Left renal pelvis (tissue), 4 donors: ENCODE measurements at regions not wholly inside any gene's neighbourhood (a gene's known extent, or its start where the extent isn't known, plus 50 kb on each side); places are given as distances from the start of the nearest gene placed in this dataset.

Experiments
- DNase-seq, 4 donors: peaks; one replicate each; pipeline ENCODE4 v3.0.0-alpha.2; 2013; ENCODE audit warnings: low read depth in 4 of 4, low spot score in 3 of 4

DNA sequence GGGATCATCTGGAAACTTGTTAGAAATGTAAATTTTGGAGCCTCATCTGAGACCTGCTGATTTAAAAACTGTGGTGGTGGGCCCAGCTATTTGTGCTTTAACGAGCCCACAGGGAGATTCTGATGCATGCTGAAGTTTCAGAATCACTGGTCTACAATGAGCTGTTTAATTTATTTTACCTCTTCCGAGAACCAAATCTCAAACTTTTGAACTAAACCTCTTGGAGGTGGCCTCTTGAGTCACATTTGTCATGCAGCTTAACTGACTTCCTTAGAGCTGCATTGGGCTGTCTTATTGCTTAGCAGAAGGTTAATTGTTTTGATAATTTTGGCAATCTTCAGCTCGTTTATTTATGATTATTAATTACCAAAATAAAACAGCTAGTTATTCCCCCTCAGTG, 112.1 kb upstream of the NPHP3 start:
- no peak for DNase-seq

DNA sequence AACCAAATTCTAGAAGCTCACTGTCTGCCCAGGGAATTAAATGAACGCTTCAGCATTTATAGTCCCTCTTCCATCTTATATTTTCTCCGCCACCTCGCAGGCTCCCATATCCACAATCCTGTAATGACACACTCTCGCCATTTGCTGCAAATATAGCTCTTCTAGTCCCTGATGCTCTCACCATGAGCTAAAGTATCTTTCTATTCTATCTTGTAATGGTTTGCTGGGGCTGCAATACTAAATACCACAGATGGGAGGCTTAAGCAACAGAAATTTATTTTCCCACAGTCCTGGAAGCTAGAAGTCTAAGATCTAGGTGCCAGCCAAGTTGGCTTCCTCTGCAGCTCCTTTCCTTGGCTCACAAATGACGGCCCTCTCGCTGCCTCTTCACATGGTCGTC, 106.9 kb upstream of the NPHP3 start:
- DNase-seq, result no peak

DNA sequence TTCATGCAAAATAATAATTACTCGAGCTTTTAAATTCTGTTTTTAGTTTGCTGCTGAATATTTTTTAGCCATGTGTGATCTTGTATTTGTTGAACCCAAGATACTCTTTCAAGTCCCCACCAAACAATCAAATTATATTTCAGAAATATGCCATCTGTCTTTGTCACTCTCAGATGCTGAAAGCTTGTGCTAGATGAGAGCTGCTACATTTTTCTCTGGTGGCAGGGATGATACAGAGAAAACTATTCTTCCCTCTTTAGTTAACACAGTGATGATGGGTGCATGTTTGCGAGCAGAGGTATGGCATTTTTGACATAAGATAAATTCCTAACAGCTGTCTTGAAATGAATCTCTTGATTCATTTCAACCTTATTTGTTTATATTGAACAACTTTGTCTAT, 100.6 kb upstream of the NPHP3 start:
- DNase-seq, result no peak

DNA sequence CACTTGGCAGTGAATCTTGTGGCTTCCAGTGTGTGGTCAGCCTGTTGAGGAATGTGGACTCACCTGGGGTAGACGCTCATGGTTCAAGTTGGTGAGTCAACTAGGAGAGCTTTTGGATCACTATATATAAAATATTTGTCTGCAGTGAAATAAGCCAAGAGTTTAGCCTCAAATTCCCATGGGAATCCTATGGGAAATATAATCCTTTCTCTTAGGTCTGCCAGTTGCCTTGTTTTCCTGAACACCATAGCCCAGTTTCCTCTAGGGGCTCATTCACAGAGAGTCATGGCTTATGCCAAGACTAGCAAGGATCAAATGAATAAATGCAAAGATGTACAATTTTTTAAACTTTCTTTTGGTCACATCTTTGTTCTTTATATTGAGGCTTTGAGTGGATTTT, 100.1 kb upstream of the NPHP3 start:
- no peak for DNase-seq

DNA sequence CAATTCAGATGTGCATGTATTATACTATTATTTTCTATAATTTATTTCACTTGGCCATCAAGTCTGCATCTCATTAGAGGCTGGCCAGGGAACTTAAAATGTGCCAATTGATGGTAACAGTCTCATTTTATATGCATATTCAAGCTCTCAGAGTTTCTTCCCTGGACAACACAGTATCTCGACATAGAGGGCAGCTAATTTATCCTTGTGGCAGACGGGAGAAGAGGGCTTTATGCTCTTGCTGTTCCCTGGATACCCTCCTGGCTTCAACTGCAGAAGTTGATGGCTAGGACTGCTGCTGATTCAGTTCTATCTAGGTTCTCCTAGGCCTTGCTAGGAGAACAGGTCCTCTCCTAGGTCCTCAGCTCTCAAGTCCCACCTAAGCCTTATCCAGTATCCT, 99.1 kb upstream of the NPHP3 start:
- DNase-seq, result no peak

DNA sequence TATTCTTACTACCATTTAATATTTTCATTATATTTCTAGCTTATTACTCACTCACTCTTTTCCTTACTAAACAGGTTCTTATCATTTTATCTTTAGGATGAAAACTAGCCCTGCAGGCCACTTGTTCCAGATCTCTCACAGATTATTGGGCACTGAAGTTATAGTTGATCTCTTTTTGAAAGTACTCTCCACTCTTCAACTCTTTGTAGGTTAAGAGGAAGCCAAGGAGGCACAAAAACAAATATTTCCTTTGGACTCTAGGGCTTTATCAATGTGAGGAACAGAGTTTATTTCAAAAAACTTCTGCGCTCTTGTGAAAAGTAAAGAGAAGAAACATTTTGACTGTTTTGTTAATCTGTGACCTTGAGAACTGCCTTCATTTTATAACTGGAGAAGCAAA, 96.0 kb upstream of the NPHP3 start:
- no peak for DNase-seq

DNA sequence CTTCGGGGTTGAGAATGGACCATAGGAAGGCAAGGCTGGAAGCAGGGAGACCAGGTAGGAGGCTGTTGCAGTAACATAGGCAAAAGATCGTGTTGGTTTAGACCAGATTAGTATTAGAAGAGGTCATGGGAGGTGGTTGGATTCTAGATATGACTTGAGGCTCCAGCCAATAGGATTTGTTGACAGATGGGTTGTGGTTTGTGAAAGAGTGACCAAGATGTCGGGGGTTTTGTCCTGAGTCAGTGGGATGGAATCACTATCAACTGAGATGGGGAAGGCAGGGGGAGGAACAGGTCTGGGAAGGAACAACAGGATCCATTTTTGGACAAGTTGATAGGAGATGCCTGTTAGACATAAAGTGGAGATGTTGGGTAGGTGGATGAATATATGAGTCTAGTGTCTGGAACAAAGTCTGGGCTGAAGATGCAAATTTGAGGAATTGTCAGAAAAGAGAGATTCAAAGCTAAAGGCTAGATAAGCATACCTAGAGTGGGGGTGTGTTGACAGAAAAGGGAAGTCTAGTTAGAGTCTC, 95.5 kb upstream of the NPHP3 start:
- DNase-seq, result no peak

DNA sequence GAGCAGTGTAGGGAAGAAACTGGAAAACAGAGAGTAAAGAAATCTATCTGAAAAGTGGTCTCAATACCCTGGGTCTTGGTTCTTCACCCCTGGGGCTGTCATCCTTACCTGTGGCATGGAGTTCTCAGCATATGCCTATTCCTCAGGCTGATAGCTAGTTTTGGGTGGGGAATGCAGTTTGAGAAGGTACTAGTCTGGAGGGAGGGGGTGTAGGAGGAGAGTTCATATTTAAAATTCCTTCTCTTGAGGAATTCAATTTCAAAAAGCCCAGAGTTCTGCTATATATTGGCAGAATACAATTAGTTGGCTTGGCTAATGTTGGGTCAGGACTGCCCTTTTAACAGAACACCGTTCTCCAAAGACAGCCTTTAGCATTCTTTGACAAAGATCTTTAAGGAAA, 82.9 kb upstream of the NPHP3 start:
- no peak for DNase-seq

DNA sequence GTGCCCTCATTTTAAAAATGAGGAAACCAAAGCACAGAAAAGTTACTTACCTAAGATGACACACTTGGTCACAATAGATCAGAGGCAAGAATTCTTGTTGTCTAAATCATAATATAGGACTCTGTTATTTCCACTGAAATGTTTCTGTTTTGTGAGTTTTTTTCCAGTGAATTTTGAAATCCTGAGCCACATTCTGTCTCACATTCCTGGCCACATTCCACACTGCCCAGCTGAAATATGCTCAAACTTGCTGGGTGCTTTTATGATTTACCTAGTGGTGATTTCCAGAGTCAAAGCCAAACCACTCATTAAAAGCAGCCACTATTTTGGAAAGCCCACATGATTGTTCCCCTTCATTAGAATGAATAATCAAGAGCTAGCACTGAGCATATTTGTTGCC, 82.3 kb upstream of the NPHP3 start:
- DNase-seq, result no peak

DNA sequence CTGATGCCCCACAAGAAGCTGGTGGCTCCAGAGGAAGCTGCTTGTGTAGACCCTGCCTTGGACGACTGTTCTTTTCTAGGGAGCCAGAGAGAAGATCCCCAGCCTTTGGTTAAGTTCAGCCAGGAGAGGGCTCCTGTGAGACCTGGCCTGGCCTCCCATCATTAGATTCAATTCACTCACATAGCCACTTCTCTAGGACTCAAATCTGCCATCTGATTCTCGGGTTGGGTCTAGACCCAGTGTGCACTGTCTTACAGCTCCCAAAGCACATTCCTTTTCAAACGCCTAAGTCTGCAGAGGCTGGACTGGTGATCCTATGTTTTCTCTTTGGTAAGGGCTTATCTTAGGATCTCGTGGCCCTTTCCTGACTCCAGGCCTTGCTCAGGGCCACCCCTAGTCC, 81.7 kb upstream of the NPHP3 start:
- DNase-seq, result no peak

DNA sequence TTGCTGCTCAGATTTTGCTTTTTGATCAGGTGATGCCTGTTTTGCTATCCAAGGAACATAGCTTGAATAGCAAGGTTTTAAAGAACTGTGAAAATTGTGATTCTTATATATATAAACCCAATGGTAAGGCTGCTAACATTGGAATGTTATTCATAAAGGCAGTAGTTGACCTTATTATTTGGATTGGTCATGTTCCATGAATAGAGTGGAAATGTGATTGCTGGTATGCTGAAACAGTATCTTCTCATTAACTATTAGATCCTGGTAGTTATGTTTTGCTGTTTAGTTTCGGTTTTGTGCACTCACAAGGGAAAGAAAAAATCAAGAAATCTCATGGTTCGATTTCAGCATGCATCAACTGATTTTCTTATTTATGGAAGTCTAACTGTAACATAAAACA, 78.7 kb upstream of the NPHP3 start:
- no peak for DNase-seq

DNA sequence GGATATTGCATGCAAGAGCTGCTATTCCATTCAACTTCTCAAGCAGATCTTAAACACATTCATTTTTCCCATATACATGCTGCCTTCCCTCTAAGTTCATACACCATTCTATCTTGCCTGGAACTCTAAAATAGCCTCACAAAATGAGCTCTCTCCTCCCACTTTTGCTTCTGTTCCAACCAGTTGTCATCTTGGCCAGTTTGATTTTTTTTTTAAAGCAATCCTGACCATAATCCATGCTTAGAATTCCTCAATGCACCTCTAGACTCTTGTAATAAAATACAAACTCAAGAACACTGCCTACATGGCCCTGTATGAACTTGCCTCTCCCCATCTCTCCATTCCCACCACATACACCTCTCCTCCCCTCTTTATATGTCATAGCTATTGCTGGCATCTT, 68.6 kb upstream of the NPHP3 start:
- no peak for DNase-seq

DNA sequence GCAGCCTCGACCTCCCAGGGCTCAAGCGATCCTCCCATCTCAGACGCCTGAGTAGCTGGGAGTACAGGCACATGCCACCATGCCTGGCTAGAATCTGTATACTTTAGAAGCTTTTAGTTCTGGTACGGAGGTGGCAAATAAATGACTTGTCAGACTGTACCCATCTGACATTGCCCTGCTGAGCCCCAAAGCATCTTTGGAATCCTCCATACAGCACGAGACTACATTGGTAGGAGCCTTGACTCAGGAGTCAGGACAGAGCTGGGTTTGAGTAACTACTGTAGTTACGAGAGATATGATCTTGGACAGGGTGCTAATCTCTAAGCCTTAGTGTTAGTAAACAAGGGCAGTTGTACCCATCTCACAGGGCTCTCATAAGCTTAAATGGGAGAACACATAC, 67.8 kb upstream of the NPHP3 start:
- DNase-seq, result no peak

DNA sequence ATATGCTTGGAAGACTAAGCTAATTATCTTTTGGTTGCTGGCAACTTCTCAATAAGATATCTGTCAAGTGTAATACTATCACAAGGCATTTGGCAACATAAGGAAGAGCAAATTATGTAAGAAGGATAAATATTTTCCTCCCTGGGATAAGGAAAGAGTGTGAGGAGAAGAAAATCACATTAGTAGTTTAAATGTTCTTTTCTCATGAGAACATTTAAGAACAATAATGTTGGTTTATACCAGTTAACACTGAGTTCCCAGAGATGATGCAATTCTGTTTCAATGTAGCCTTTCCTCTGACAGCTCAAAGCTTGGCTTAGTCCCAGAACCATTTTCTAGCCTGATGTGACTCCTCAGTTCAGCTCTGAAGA, 66.1 kb upstream of the NPHP3 start:
- no peak for DNase-seq

DNA sequence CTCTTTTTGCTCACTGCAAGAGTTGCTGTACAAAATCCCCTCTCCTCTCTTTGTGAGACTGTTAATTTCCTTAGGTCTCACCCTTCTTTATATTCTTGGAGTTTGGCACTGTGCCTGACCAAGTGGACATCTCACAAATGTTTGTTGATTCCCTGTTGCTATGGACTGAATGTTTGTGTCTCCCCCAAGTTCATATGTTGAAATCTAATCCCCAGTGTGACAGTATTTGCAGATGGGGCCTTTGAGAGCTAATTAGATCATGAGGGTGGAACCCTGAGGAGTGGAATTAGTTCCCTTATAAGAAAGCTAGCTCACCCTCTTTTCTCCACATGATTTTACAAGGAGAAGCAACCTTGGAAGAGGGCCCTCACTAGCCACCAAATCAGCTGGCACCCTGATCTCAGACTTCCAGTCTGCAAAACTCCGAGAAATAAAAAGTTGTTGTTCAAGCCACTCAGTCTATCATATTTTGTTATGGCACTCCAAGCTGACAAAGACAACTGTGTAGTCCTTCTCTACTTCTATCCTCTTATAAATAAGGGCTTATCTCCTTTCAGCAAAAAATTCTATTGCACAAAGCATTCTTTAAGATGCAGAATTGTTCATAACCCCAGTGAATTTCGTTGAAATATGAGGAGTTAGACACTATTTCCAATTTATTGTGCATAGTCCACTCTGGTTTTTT, 65.5 kb upstream of the NPHP3 start:
- no peak for DNase-seq

DNA sequence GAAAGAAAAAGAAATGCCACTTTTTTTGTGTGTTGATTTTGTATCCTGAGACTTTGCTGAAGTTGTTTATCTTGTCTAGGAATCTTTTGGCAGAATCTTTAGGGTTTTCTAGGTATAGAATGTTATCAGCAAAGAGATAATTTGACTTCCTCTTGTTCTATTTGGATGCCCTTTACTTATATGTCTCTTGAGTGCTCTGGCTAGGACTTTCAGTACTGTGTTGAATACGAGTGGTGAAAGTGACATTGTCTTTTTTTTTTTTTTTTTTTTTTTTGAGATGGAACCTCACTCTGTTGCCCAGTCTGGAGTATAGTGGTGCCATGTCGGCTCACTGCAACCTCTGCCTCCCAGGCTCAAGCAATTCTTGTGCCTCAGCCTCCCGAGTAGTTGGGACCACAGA, 64.7 kb upstream of the NPHP3 start:
- no peak for DNase-seq

DNA sequence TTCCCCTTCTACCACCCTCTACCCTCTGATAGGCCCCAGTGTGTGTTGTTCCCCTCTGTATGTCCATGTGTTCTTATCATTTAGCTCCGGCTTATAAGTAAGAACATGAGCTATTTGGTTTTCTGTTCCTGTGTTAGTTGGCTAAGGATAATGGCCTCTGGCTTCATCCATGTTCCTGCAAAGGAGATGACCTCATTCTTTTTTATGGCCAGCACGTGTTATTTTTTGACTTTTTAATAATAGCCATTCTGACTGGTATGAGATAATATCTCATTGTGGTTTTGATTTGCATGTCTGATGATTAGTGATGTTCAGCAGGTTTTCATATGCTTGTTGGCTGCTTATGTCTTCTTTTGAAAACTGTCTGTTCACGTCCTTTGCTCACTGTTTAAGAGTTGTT, 63.1 kb upstream of the NPHP3 start:
- no peak for DNase-seq

DNA sequence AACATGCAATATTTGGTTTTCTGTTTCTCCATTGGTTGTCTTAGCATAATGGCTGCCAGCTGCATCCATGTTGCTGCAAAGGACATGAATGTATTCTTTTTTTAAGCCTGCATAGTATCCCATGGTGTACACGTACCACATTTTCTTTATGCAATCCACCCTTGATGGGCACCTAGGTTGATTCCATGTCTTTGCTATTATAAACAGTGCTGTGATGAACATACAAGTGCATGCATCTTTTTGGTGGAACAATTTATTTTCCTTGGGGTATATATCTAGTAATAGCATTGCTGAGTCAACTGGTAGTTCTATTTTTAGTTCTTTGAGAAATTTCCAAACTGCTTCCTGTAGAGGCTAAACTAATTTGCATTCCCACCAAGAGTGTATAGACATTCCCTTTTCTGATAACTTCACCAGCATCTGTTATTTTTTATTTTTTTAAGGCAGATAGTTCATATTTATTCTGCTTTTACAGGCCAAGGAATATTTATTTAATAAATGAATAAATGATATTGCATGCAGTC, 62.4 kb upstream of the NPHP3 start:
- DNase-seq, result no peak

DNA sequence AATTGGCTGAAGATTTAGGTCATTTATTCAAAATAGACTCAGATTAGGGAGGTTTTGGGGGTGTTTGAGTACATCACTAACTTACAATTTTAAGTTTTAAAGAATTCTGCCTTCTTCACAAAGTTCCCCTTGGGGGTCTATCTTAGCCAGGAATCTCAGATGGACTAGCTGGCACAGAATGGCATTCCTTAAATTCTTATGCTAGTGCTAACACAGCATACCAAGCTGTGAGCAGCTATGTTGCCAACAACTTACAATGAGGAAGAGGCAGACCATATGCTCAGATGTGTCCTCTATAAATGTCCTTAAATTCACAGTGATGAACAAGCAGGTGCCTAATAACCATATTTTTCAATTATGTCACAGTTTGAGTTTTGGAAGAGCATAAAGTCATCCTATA, 60.9 kb upstream of the NPHP3 start:
- no peak for DNase-seq

DNA sequence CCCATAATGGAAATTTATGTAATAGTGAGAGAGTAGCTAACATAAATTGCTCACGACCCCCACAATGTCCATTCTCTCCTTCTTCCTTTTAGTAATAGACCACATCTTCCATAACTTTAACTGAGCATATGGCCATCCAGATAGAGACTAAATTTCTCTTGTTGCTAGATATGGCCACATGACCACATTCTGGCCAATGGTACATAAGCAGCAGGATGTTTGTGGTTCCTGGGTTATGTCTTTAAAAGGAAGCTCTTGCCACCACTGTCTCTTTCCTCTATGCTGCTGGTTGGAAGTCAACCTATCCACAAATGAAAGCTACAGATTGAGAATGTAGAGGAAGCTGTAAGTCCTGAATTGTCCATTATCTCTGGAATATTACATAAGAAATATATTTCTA, 59.7 kb upstream of the NPHP3 start:
- no peak for DNase-seq

DNA sequence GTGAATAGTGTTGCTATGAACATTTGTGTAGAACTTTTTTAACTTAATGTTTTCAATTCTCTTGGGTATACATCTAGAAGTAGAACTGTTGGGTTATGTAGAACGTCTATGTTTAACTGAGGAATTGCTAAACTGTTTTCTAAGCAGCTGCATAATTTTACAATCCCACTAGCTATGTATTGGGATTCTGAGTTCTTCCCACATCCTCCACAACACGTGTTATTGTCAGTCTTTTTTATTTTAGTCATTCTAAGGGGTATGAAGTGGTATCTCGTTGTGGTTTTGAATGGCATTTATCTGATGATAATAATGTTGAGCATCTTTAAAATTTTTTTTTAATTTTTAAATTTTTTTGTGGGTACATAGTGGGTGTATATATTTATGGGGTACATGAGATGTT, 55.0 kb upstream of the NPHP3 start:
- DNase-seq, result no peak

DNA sequence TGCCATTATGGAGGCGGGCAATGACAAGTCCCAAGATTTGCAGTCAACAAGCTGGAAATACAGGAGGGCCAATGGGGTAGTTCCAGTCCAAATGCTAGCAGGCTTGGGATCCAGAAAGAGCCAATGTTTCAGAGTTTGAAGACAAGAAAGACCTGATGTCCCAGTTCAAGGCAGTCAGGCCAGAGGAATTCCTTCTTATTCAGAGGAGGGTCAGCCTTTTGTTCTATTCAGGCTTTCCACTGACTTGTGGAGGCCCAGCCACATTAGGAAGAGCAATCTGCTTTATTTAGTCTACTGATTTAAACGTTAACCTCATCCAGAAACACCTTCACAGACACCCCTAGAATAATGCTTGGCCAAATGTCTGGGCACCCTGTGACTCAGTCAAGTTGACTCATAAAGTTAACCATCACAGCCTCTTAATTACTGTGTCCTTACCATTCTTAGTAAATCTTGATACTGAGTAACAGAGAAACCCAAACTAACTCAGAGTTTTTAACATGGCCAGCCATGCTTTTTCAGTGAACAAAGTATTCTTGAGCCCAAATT, 50.9 kb upstream of the NPHP3 start:
- DNase-seq, result no peak

DNA sequence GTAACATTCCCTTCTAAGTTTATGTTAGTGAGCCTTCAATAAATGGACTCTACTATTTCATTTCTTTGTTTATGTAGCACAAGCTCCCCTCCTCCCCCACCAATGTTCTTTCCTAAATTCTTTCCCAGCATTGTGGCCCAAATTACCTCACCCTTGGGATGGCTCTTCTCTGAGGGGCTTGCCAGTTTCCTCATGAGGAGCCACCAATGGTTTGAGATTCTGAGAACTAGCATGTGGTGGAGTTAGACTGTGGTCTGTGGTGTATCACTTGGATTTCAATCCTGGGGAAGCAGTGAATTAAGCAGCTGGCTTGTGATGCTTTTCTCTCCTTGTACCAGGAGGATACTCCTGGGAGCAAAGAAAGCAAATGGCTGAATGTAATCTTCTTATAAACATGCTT, 50.0 kb upstream of the NPHP3 start:
- DNase-seq, result no peak
